Left lung (tissue), 4 donors: ENCODE measurements at regions not wholly inside any gene's neighbourhood (a gene's known extent, or its start where the extent isn't known, plus 50 kb on each side); places are given as distances from the start of the nearest gene placed in this dataset.

Source experiments
- ATAC-seq: fragments of 200-7000 bp; cut with Tn5 transposase; one replicate; pipeline ENCODE4 v1.9.1; 2020; ENCODE audit warnings: moderate library complexity
- DNase-seq, 4 donors: peaks; one replicate each; pipeline ENCODE4 v3.0.0-alpha.2; 2013 to 2020
- H3K27ac ChIP-seq, 2 donors: fragments of 200-600 bp; sonication (generic) in 1 of 2; one replicate each; pipeline versions ENCODE4 v1.5.0 to v1.8.0; 2020 to 2021
- H3K27me3 ChIP-seq, 2 donors: fragments of 200-600 bp; sonication (generic) in 1 of 2; one replicate each; pipeline versions ENCODE4 v1.5.0 to v1.8.0; 2020 to 2021
- H3K36me3 ChIP-seq, 2 donors: fragments of 200-600 bp; sonication (generic) in 1 of 2; one replicate each; pipeline versions ENCODE4 v1.5.0 to v1.8.0; 2020 to 2021
- H3K4me1 ChIP-seq, 2 donors: fragments of 200-600 bp; one replicate each; pipeline ENCODE4 v1.8.0; 2021
- H3K4me3 ChIP-seq, 2 donors: fragments of 200-600 bp; sonication (generic) in 1 of 2; one replicate each; pipeline versions ENCODE4 v1.5.0 to v1.8.0; 2020 to 2021; ENCODE audit warnings: mild to moderate bottlenecking in 1 of 2
- H3K9me3 ChIP-seq, 2 donors: fragments of 200-600 bp; sonication (generic) in 1 of 2; one replicate each; pipeline versions ENCODE4 v1.5.0 to v1.8.0; 2020 to 2021
- CTCF ChIP-seq, 2 donors: fragments of 200-600 bp; sonication (generic) in 1 of 2; IDR thresholded peaks; one replicate each; pipeline versions ENCODE4 v1.5.0 to v1.8.0; 2021; ENCODE audit warnings: antibody characterized with exemption in 2 of 2
- intact Hi-C, 2 donors: fragments of 100-400 bp; cut with DNase I; formaldehyde crosslinking; loops; one replicate each; pipeline versions ENCODE4 v1.11.2 to v1.14.2; 2022
- donor health status: DM: no; HTN: yes; CAD: no.
- donor health status: DM: no; HTN: no; CAD: no.

DNA sequence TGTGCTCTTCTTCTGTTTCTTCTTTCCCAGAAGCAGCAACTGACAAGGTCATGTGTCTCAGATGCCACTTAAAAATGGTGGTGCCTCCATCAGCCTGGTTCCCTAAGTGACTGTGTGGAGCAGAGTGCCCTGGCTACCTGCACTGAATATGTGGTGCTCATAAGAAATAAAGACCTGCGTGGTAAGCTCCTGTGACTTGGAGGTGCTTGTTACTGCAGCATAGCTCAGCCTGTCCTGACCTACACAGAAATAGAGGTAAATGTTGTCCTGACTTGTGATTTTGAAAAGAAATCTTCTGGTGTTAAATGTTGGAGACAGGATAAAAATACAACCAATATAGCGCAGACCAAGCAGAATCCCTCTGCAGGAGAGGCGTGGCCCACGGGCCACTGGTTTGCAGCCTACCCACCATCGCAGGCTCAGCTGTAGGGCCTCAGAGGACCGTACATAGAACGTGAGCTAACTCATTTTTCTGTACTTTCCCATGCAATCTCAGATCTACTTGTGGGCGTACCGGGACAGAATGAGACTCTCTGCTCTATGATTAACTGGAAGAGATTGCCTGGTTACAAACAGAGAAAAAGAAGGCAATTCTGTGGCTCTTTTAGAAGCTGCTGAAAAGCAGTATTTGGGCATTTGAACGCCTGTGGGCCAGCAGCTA is 79.4 kb upstream of the UNC5A start:
- ATAC-seq (no peak), DNase-seq (no peak)
- Histone ChIP-seq H3K9me3 (peaks cover 0 to 6% of the 10 kb centered on the region in 2 donors), H3K36me3 (no peaks in the 10 kb centered on the region), H3K4me3 (no peak overlapping the region), H3K27ac (no peak overlapping the region), H3K4me1 (no peaks in the 10 kb centered on the region), H3K27me3 (peaks cover 12 to 100% of the 10 kb centered on the region in 2 donors)
- TF ChIP-seq CTCF (IDR thresholded peaks at IDR 0.05) = no peak
- intact Hi-C loops = no loop called here

GRCh38 chr5:176731506-176732160 is 78.7 kb upstream of the UNC5A start:
- no peak overlapping the region for H3K27ac ChIP-seq
- H3K4me3 ChIP-seq = no peak overlapping the region
- peaks cover 0 to 6% of the 10 kb centered on the region in 2 donors for H3K9me3 ChIP-seq
- ATAC-seq = no peak
- peaks cover 6 to 100% of the 10 kb centered on the region in 2 donors for H3K27me3 ChIP-seq
- no peaks in the 10 kb centered on the region for H3K36me3 ChIP-seq
- no peak for TF ChIP-seq CTCF (IDR thresholded peaks at IDR 0.05)
- intact Hi-C loops = no loop called here
- no peak for DNase-seq
- H3K4me1 ChIP-seq = no peaks in the 10 kb centered on the region

- no peaks in the 10 kb centered on the region for H3K36me3 ChIP-seq
- no peaks in the 10 kb centered on the region for H3K4me1 ChIP-seq
- intact Hi-C loops = no loop called here
- TF ChIP-seq CTCF (IDR thresholded peaks at IDR 0.05) = no peak
- ATAC-seq = no peak
- peaks cover 0 to 6% of the 10 kb centered on the region in 2 donors for H3K9me3 ChIP-seq
- H3K4me3 ChIP-seq = no peak overlapping the region
- DNase-seq = peak in 1 of 4 donors; percentile 4
- peaks cover 0 to 100% of the 10 kb centered on the region in 2 donors for H3K27me3 ChIP-seq
- no peak overlapping the region for H3K27ac ChIP-seq
Observed at GRCh38 chr5:176732306-176732705, 78.1 kb upstream of the UNC5A start.

DNA sequence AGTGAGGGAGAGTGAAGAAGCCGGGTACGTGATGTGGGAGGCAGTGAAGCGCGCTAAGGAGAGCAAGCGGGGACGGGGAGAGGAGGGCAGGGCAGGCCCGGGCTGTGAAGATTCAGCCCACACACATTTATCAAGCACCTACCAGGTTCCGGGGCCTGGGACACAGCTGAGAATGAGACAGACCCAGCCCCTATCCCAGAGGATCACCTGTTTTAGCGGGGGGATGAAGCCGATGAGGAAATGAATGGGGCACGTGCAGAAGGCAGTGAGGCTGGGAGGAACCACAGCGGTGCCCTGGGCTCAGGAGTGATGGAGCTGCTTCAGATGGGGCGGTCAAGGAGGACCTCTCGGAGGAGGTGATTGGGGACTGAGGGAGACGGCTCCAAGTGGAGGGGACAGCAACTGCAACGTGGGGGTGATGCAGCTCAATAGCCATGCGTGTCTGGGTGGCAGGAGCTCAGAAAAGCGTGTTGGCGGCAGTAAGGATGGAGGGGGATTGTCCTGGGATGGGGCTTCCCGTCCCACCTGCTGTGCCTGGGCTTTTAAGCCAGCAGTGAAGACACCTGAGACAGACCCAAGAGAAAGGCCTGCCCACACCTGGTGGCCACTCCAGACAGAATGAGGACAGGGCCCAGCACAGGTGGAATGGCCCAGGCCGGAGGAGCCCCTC is 77.5 kb upstream of the UNC5A start:
- intact Hi-C loops = no loop called here
- H3K9me3 ChIP-seq = peaks cover 0 to 6% of the 10 kb centered on the region in 2 donors
- H3K36me3 ChIP-seq = no peaks in the 10 kb centered on the region
- ATAC-seq (no peak), DNase-seq (peak in 1 of 4 donors; percentile 14)
- no peaks in the 10 kb centered on the region for H3K4me1 ChIP-seq
- H3K27me3 ChIP-seq = peaks cover 0 to 100% of the 10 kb centered on the region in 2 donors
- H3K27ac ChIP-seq = no peak overlapping the region
- H3K4me3 ChIP-seq = no peak overlapping the region
- TF ChIP-seq CTCF (IDR thresholded peaks at IDR 0.05) = no peak
